Fibroblast of lung (primary cell): ENCODE measurements at regions not wholly inside any gene's neighbourhood (a gene's known extent, or its start where the extent isn't known, plus 50 kb on each side); places are given as distances from the start of the nearest gene placed in this dataset.

Source experiments
- CTCF ChIP-seq, 2 donors: IDR thresholded peaks in 1 of 2; conservative IDR thresholded peaks in 1 of 2; 1 replicate in 1 of 2; 2 replicates in 1 of 2; pipeline ENCODE4 v1.5.1; 2011 to 2012; ENCODE audit warnings: low read length in 2 of 2, control low read depth in 1 of 2, inconsistent platforms in 1 of 2, low read depth in 1 of 2, mild to moderate bottlenecking in 1 of 2
- EZH2 ChIP-seq: IDR thresholded peaks from 2 replicates; pipeline ENCODE4 v1.5.1; 2012; ENCODE audit warnings: low read length, control low read depth, mild to moderate bottlenecking; ENCODE audit errors: missing control alignments

GRCh38 chr6:99741092-99741491 is 134.5 kb downstream of the PRDM13 start:
- TF ChIP-seq EZH2: no peak
- TF ChIP-seq CTCF (conservative IDR thresholded peaks at IDR 0.05 in 1 of 2, IDR thresholded peaks at IDR 0.05 in 1 of 2; ENCODE audit: low read depth in 1 of 2, low read length in 2 of 2): no peak
